ENCODE measurements at regions not wholly inside any gene's neighbourhood (a gene's known extent, or its start where the extent isn't known, plus 50 kb on each side); places are given as distances from the start of the nearest gene placed in this dataset.

- H3K4me3 ChIP-seq (ENCODE audit: low read depth, low read length), result no peak overlapping the region
- no peaks in the 10 kb centered on the region for H3K27me3 ChIP-seq
- no peaks in the 10 kb centered on the region for H3K9me3 ChIP-seq
- no peak for DNase-seq
- no peaks in the 10 kb centered on the region for H3K4me1 ChIP-seq
- no peaks in the 10 kb centered on the region for H3K36me3 ChIP-seq
- TF ChIP-seq, protein P1, sequence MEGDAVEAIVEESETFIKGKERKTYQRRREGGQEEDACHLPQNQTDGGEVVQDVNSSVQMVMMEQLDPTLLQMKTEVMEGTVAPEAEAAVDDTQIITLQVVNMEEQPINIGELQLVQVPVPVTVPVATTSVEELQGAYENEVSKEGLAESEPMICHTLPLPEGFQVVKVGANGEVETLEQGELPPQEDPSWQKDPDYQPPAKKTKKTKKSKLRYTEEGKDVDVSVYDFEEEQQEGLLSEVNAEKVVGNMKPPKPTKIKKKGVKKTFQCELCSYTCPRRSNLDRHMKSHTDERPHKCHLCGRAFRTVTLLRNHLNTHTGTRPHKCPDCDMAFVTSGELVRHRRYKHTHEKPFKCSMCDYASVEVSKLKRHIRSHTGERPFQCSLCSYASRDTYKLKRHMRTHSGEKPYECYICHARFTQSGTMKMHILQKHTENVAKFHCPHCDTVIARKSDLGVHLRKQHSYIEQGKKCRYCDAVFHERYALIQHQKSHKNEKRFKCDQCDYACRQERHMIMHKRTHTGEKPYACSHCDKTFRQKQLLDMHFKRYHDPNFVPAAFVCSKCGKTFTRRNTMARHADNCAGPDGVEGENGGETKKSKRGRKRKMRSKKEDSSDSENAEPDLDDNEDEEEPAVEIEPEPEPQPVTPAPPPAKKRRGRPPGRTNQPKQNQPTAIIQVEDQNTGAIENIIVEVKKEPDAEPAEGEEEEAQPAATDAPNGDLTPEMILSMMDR (IDR thresholded peaks at IDR 0.05; ENCODE audit: low read depth, low read length), result no peak
These were observed 799.4 kb upstream of the AGA start for GRCh38 chr4:178241601-178242118.

GRCh38 chr4:178242655-178243054 lies 800.4 kb upstream of the AGA start:
- TF ChIP-seq, protein P1 (IDR thresholded peaks at IDR 0.05; ENCODE audit: low read depth, low read length), result no peak
- no peaks in the 10 kb centered on the region for H3K9me3 ChIP-seq
- DNase-seq, result no peak
- no peaks in the 10 kb centered on the region for H3K4me1 ChIP-seq
- H3K4me3 ChIP-seq (ENCODE audit: low read depth, low read length), result no peak overlapping the region
- H3K36me3 ChIP-seq, result no peaks in the 10 kb centered on the region
- no peaks in the 10 kb centered on the region for H3K27me3 ChIP-seq

DNA sequence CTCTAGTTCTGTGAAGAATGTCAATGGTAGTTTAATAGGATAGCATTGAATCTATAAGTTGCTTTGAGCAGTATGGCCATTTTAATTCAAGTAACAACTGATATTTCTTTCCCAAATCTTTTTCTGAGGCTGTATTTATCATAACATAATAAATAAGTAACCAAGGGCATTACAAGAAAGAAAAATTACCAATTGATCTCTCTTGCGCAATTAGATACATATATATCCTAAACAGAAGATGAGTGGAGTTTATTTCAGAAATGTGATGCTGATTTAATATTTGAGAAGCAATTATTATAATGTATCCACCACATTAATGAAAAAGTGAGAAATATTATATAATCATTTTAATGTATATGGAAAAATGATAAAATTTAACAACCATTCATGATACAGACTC lies 802.5 kb upstream of the AGA start:
- TF ChIP-seq, protein P1 (IDR thresholded peaks at IDR 0.05; ENCODE audit: low read depth, low read length), result no peak
- H3K9me3 ChIP-seq, result no peaks in the 10 kb centered on the region

DNA sequence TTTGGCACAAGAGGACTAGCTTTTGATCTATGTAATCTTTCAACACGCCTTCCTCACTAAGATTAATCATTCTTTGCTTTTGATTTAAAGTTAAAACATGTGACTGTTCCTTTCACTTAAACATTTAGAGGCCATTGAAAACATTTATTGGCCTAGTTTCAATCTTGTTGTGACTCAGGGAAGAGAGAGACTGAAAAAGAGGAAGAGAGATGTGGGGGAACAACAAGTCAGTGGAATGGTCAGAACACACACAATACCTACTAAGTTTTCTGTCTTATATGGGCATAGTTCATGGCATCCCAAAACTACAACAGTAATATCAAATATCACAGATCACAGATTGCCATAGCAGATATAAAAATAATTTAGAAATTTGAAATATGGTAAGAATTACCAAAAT lies 812.9 kb upstream of the AGA start:
- DNase-seq, result no peak
- H3K27me3 ChIP-seq, result no peaks in the 10 kb centered on the region
- H3K9me3 ChIP-seq, result no peaks in the 10 kb centered on the region
- H3K36me3 ChIP-seq, result no peaks in the 10 kb centered on the region
- no peaks in the 10 kb centered on the region for H3K4me1 ChIP-seq
- H3K4me3 ChIP-seq (ENCODE audit: low read depth, low read length), result no peak overlapping the region
- TF ChIP-seq, protein P1 (IDR thresholded peaks at IDR 0.05; ENCODE audit: low read depth, low read length), result no peak

More for the DNA sequence above, 802.5 kb upstream of the AGA start:
- no peak for DNase-seq
- Histone ChIP-seq H3K36me3 (no peaks in the 10 kb centered on the region), H3K27me3 (no peaks in the 10 kb centered on the region), H3K4me3 (ENCODE audit: low read depth, low read length) (no peak overlapping the region), H3K4me1 (no peaks in the 10 kb centered on the region)

DNA sequence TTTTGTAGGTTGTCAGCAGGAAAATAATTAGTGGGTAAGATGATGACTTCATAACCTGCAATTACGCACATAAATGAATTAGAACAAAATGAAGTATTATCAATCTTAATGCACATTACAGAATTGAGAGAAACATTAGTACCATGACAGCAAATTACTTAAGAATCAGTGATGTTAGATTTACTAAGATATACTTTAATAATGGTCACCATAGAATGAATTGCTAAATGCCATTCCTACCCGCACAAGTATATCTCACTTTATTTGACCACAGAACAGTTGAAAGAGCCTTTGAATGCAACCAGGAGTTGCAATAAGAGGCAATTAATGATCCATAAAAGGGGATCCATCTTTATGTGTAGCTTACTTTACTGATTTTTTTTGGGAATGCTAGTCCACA lies 816.4 kb upstream of the AGA start:
- H3K4me1 ChIP-seq, result no peaks in the 10 kb centered on the region
- no peaks in the 10 kb centered on the region for H3K9me3 ChIP-seq
- H3K4me3 ChIP-seq (ENCODE audit: low read depth, low read length), result no peak overlapping the region
- no peaks in the 10 kb centered on the region for H3K27me3 ChIP-seq
- no peak for DNase-seq
- no peaks in the 10 kb centered on the region for H3K36me3 ChIP-seq
- TF ChIP-seq, protein P1 (IDR thresholded peaks at IDR 0.05; ENCODE audit: low read depth, low read length), result no peak

DNA sequence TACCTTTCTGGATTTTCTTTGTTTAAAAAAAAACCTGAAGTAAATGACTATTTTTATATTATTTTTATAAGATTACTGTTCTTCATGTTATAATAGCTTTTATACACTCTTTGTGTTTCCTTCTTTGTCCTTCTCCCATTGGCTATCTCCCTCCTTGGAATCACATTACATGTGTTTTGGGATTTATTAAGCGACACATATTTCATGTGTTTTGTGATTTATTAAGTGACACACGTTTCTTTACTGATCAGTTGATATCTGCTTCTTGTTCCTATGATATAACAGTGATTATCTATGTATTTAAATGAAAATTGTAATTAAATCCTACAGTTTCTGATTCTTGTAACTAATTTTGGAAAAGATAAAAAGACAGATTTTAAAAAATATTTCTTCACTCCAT lies 817.3 kb upstream of the AGA start:
- Histone ChIP-seq H3K4me1 (no peaks in the 10 kb centered on the region), H3K36me3 (no peaks in the 10 kb centered on the region)
- TF ChIP-seq, protein P1 (IDR thresholded peaks at IDR 0.05; ENCODE audit: low read depth, low read length), result no peak

More for the DNA sequence above, 817.3 kb upstream of the AGA start:
- no peaks in the 10 kb centered on the region for H3K27me3 ChIP-seq
- no peak overlapping the region for H3K4me3 ChIP-seq (ENCODE audit: low read depth, low read length)
- no peak for DNase-seq
- H3K9me3 ChIP-seq, result no peaks in the 10 kb centered on the region
